A673 (cell line): ENCODE measurements at regions not wholly inside any gene's neighbourhood (a gene's known extent, or its start where the extent isn't known, plus 50 kb on each side); places are given as distances from the start of the nearest gene placed in this dataset.

Experiments
- EZH2 ChIP-seq: fragments of 200-600 bp; sonication (generic); IDR thresholded peaks from 2 replicates; pipeline ENCODE4 v1.6.1; 2017; ENCODE audit warnings: borderline replicate concordance, low read depth, mild to moderate bottlenecking, mixed read lengths, antibody characterized with exemption, low read length; ENCODE audit not compliant: poor library complexity, severe bottlenecking
- TF ChIP-seq, protein P1 (sequence below): fragments of 300-800, 200-600 bp; sonication (generic); conservative IDR thresholded peaks from 2 replicates; pipeline ENCODE4 v1.5.1; 2017; ENCODE audit warnings: low read depth, mild to moderate bottlenecking, antibody characterized with exemption, low read length, moderate library complexity, mixed read lengths

DNA sequence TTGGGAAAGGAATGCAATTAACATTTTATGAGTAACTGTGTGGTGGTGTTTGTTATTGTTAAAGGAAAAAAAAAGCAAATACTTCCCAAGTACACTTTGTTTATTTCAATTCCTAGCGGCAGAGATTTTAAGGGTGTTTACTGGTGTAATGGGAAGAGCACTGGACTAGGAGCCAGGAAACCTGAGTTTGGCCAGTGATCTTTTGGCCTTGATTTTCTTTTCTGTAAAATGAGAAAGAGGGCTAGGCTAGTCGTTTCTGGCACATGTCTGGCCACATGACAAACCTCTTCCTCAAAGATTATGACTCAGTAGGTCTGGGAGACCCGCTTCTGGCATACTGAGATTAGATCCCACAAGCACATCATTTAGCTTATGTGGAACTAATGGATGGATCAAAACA is 428.1 kb upstream of the NOX3 start:
- TF ChIP-seq EZH2, result no peak
- TF ChIP-seq, protein P1, sequence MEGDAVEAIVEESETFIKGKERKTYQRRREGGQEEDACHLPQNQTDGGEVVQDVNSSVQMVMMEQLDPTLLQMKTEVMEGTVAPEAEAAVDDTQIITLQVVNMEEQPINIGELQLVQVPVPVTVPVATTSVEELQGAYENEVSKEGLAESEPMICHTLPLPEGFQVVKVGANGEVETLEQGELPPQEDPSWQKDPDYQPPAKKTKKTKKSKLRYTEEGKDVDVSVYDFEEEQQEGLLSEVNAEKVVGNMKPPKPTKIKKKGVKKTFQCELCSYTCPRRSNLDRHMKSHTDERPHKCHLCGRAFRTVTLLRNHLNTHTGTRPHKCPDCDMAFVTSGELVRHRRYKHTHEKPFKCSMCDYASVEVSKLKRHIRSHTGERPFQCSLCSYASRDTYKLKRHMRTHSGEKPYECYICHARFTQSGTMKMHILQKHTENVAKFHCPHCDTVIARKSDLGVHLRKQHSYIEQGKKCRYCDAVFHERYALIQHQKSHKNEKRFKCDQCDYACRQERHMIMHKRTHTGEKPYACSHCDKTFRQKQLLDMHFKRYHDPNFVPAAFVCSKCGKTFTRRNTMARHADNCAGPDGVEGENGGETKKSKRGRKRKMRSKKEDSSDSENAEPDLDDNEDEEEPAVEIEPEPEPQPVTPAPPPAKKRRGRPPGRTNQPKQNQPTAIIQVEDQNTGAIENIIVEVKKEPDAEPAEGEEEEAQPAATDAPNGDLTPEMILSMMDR, result no peak
